Ascending aorta (tissue), 2 donors: ENCODE measurements at regions not wholly inside any gene's neighbourhood (a gene's known extent, or its start where the extent isn't known, plus 50 kb on each side); places are given as distances from the start of the nearest gene placed in this dataset.

Source experiments
- DNase-seq, 2 donors: peaks; one replicate each; pipeline ENCODE4 v3.0.0-alpha.2; 2019; ENCODE audit warnings: low spot score in 2 of 2
- H3K27ac ChIP-seq, 2 donors: fragments of 200-600 bp; sonication (generic); one replicate each; pipeline ENCODE4 v1.5.1; 2016 to 2017; ENCODE audit warnings: mild to moderate bottlenecking in 1 of 2
- H3K27me3 ChIP-seq: fragments of 200-600 bp; sonication (generic); one replicate; pipeline ENCODE4 v1.5.1; 2017
- H3K36me3 ChIP-seq, 2 donors: fragments of 200-600 bp; sonication (generic); one replicate each; pipeline ENCODE4 v1.5.1; 2016
- H3K4me1 ChIP-seq, 2 donors: fragments of 200-600 bp; sonication (generic); one replicate each; pipeline ENCODE4 v1.5.1; 2016 to 2017; ENCODE audit warnings: mild to moderate bottlenecking in 1 of 2
- H3K4me3 ChIP-seq, 2 donors: fragments of 200-600 bp; sonication (generic); one replicate each; pipeline ENCODE4 v1.5.1; 2016 to 2017; ENCODE audit warnings: mild to moderate bottlenecking in 1 of 2
- H3K9me3 ChIP-seq, 2 donors: fragments of 200-600 bp; sonication (generic); one replicate each; pipeline ENCODE4 v1.5.1; 2016
- CTCF ChIP-seq, 3 experiments: fragments of 200-600 bp in 2 of 3; fragments of 450-650 bp in 1 of 3; sonication (generic) in 2 of 3; IDR thresholded peaks; one replicate each; pipeline ENCODE4 v1.5.1; 2016 to 2019; ENCODE audit warnings: antibody characterized with exemption in 3 of 3, mild to moderate bottlenecking in 1 of 3, moderate library complexity in 1 of 3
- intact Hi-C: fragments of 100-400 bp; cut with DNase I; formaldehyde crosslinking; loops from one replicate; pipeline ENCODE4 v1.15.1; 2023

- no peaks in the 10 kb centered on the region for H3K9me3 ChIP-seq
- intact Hi-C loops, result no loop called here
- no peaks in the 10 kb centered on the region for H3K27me3 ChIP-seq
- H3K4me1 ChIP-seq, result no peaks in the 10 kb centered on the region
- no peak overlapping the region for H3K4me3 ChIP-seq
- H3K36me3 ChIP-seq, result no peaks in the 10 kb centered on the region
- TF ChIP-seq CTCF (IDR thresholded peaks at IDR 0.05), result no peak
- H3K27ac ChIP-seq, result no peak overlapping the region
- no peak for DNase-seq
Measured at GRCh38 chr12:92259696-92260251, 114.1 kb upstream of the BTG1 start.

- H3K4me1 ChIP-seq, result no peaks in the 10 kb centered on the region
- H3K9me3 ChIP-seq, result no peaks in the 10 kb centered on the region
- no peaks in the 10 kb centered on the region for H3K27me3 ChIP-seq
- H3K36me3 ChIP-seq, result no peaks in the 10 kb centered on the region
- H3K4me3 ChIP-seq, result no peak overlapping the region
- intact Hi-C loops, result no loop called here
- TF ChIP-seq CTCF (IDR thresholded peaks at IDR 0.05), result no peak
- no peak for DNase-seq
- H3K27ac ChIP-seq, result no peak overlapping the region
Measured at GRCh38 chr12:92259291-92259690, 113.6 kb upstream of the BTG1 start.

GRCh38 chr12:92257261-92257660 is 111.6 kb upstream of the BTG1 start:
- H3K9me3 ChIP-seq, result no peaks in the 10 kb centered on the region
- no peak overlapping the region for H3K4me3 ChIP-seq
- H3K4me1 ChIP-seq, result no peaks in the 10 kb centered on the region
- TF ChIP-seq CTCF (IDR thresholded peaks at IDR 0.05), result no peak
- no peak overlapping the region for H3K27ac ChIP-seq
- intact Hi-C loops, result no loop called here
- no peaks in the 10 kb centered on the region for H3K27me3 ChIP-seq
- DNase-seq, result no peak
- no peaks in the 10 kb centered on the region for H3K36me3 ChIP-seq

- H3K4me1 ChIP-seq, result no peaks in the 10 kb centered on the region
- intact Hi-C loops, result no loop called here
- H3K9me3 ChIP-seq, result no peaks in the 10 kb centered on the region
- no peak for DNase-seq
- no peak overlapping the region for H3K27ac ChIP-seq
- no peak overlapping the region for H3K4me3 ChIP-seq
- no peaks in the 10 kb centered on the region for H3K27me3 ChIP-seq
- H3K36me3 ChIP-seq, result no peaks in the 10 kb centered on the region
- TF ChIP-seq CTCF (IDR thresholded peaks at IDR 0.05), result no peak
Measured at GRCh38 chr12:92255741-92256140, 110.1 kb upstream of the BTG1 start.

- intact Hi-C loops, result no loop called here
- Histone ChIP-seq H3K27ac (no peak overlapping the region), H3K4me3 (no peak overlapping the region), H3K36me3 (no peaks in the 10 kb centered on the region), H3K27me3 (no peaks in the 10 kb centered on the region), H3K9me3 (no peaks in the 10 kb centered on the region), H3K4me1 (no peaks in the 10 kb centered on the region)
- DNase-seq, result no peak
- TF ChIP-seq CTCF (IDR thresholded peaks at IDR 0.05), result no peak
Measured at GRCh38 chr12:92253301-92253700, 107.7 kb upstream of the BTG1 start.

GRCh38 chr12:92248977-92249376 is 103.3 kb upstream of the BTG1 start:
- intact Hi-C loops, result no loop called here
- no peak for TF ChIP-seq CTCF (IDR thresholded peaks at IDR 0.05)
- Histone ChIP-seq H3K36me3 (no peaks in the 10 kb centered on the region), H3K4me3 (no peak overlapping the region), H3K9me3 (no peaks in the 10 kb centered on the region), H3K27me3 (no peaks in the 10 kb centered on the region), H3K27ac (no peak overlapping the region), H3K4me1 (no peaks in the 10 kb centered on the region)
- no peak for DNase-seq
